Astrocyte (in vitro differentiated cells and primary cell): ENCODE measurements at regions not wholly inside any gene's neighbourhood (a gene's known extent, or its start where the extent isn't known, plus 50 kb on each side); places are given as distances from the start of the nearest gene placed in this dataset.

ENCODE experiments used
- DNase-seq: peaks from one replicate; pipeline ENCODE4 v3.0.0-alpha.2; 2010; ENCODE audit warnings: low read depth
- FAIRE-seq: peaks from 2 replicates; lab custom pipeline; 2011; peaks lifted over from hg19 to GRCh38; lab: Jason Lieb, UNC
- H2AFZ ChIP-seq: 2 replicates; pipeline ENCODE4 v1.6.0; 2012; ENCODE audit warnings: low read depth, low read length, inconsistent platforms
- H3K27ac ChIP-seq: 2 replicates; pipeline ENCODE4 v1.5.1; 2011; ENCODE audit warnings: low read depth, low read length, inconsistent platforms
- H3K27me3 ChIP-seq: 2 replicates; pipeline ENCODE4 v1.6.0; 2011; ENCODE audit warnings: low read length, inconsistent platforms; ENCODE audit not compliant: insufficient read depth
- H3K36me3 ChIP-seq: 2 replicates; pipeline ENCODE4 v1.5.1; 2011; ENCODE audit warnings: low read length, inconsistent platforms; ENCODE audit not compliant: insufficient read depth
- H3K4me1 ChIP-seq: 2 replicates; pipeline ENCODE4 v1.5.1; 2011; ENCODE audit warnings: low read length, inconsistent platforms; ENCODE audit not compliant: insufficient read depth
- H3K4me2 ChIP-seq: 2 replicates; pipeline ENCODE4 v1.6.0; 2012; ENCODE audit warnings: low read length, inconsistent platforms
- H3K4me3 ChIP-seq: 2 replicates; pipeline ENCODE4 v1.5.1; 2011; ENCODE audit warnings: low read depth, mild to moderate bottlenecking, low read length, inconsistent platforms; ENCODE audit not compliant: insufficient read depth
- H3K79me2 ChIP-seq: 2 replicates; pipeline ENCODE4 v1.6.0; 2012; ENCODE audit warnings: mild to moderate bottlenecking, low read length, inconsistent platforms; ENCODE audit not compliant: insufficient read depth
- H3K9ac ChIP-seq: 2 replicates; pipeline ENCODE4 v1.6.0; 2012; ENCODE audit warnings: mild to moderate bottlenecking, low read length, inconsistent platforms
- H3K9me3 ChIP-seq: 2 replicates; pipeline ENCODE4 v1.5.1; 2012; ENCODE audit warnings: low read depth, mild to moderate bottlenecking, low read length, inconsistent platforms; ENCODE audit not compliant: insufficient read depth
- H4K20me1 ChIP-seq: 2 replicates; pipeline ENCODE4 v1.6.0; 2012; ENCODE audit warnings: low read length, inconsistent platforms; ENCODE audit not compliant: insufficient read depth
- H3K27ac Mint-ChIP-seq: one replicate; pipeline ENCODE4 v1.8.0; 2021; ENCODE audit warnings: mild to moderate bottlenecking, mixed read lengths; ENCODE audit not compliant: unreplicated experiment
- H3K27me3 Mint-ChIP-seq: one replicate; pipeline ENCODE4 v1.8.0; 2021; ENCODE audit warnings: low read depth, mixed read lengths; ENCODE audit not compliant: unreplicated experiment
- H3K36me3 Mint-ChIP-seq: one replicate; pipeline ENCODE4 v1.8.0; 2021; ENCODE audit warnings: low read depth, mixed read lengths; ENCODE audit not compliant: unreplicated experiment
- H3K4me1 Mint-ChIP-seq: one replicate; pipeline ENCODE4 v1.8.0; 2021; ENCODE audit warnings: low read depth, mixed read lengths; ENCODE audit not compliant: unreplicated experiment
- H3K4me3 Mint-ChIP-seq: one replicate; pipeline ENCODE4 v1.8.0; 2021; ENCODE audit warnings: mild to moderate bottlenecking, moderate library complexity, mixed read lengths; ENCODE audit not compliant: unreplicated experiment
- H3K9me3 Mint-ChIP-seq: one replicate; pipeline ENCODE4 v1.8.0; 2021; ENCODE audit warnings: mild to moderate bottlenecking, mixed read lengths; ENCODE audit not compliant: unreplicated experiment
- EZH2 ChIP-seq: IDR thresholded peaks from 2 replicates; pipeline ENCODE4 v1.6.1; 2012; ENCODE audit warnings: mild to moderate bottlenecking, low read length, inconsistent platforms; ENCODE audit not compliant: insufficient read depth
- TF ChIP-seq, protein P1 (sequence below): IDR thresholded peaks from 2 replicates; pipeline ENCODE4 v1.5.1; 2011; ENCODE audit warnings: low read depth, mild to moderate bottlenecking, inconsistent platforms, low read length, moderate library complexity; ENCODE audit not compliant: insufficient read depth

DNA sequence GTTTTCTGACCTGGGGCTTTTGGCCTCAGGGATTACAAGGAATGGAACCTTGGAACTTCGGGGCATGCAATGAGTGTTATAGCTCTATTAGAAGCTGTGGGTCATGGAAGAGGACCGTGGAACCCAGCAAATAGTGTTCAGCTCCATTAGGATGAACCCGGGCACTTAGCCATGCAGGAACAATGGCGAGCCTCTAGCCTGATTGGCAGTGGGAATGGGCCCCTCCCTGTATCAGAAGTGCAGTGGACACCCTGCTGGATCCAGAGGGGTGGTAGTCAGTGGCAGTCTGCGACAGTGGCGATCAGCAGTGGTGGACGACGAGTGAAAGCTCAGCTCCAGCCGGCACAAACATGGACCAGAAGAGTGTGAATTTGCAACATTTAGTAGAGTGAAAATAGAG, 315.4 kb upstream of the TECRL start:
- no peaks in the 10 kb centered on the region for H3K36me3 Mint-ChIP-seq
- no peak overlapping the region for H3K27ac Mint-ChIP-seq
- Histone ChIP-seq H4K20me1 (no peaks in the 10 kb centered on the region), H3K4me1 (no peaks in the 10 kb centered on the region), H3K27ac (no peak overlapping the region), H3K79me2 (no peaks in the 10 kb centered on the region), H3K9ac (no peak overlapping the region), H3K27me3 (no peaks in the 10 kb centered on the region), H3K4me2 (no peak overlapping the region), H3K4me3 (no peak overlapping the region), H3K36me3 (no peaks in the 10 kb centered on the region), H3K9me3 (no peaks in the 10 kb centered on the region), H2AFZ (no peak overlapping the region)
- TF ChIP-seq EZH2: no peak
- TF ChIP-seq, protein P1, sequence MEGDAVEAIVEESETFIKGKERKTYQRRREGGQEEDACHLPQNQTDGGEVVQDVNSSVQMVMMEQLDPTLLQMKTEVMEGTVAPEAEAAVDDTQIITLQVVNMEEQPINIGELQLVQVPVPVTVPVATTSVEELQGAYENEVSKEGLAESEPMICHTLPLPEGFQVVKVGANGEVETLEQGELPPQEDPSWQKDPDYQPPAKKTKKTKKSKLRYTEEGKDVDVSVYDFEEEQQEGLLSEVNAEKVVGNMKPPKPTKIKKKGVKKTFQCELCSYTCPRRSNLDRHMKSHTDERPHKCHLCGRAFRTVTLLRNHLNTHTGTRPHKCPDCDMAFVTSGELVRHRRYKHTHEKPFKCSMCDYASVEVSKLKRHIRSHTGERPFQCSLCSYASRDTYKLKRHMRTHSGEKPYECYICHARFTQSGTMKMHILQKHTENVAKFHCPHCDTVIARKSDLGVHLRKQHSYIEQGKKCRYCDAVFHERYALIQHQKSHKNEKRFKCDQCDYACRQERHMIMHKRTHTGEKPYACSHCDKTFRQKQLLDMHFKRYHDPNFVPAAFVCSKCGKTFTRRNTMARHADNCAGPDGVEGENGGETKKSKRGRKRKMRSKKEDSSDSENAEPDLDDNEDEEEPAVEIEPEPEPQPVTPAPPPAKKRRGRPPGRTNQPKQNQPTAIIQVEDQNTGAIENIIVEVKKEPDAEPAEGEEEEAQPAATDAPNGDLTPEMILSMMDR: no peak
- no peak overlapping the region for H3K4me3 Mint-ChIP-seq
- H3K9me3 Mint-ChIP-seq: no peaks in the 10 kb centered on the region
- no peak for FAIRE-seq
- H3K4me1 Mint-ChIP-seq: no peaks in the 10 kb centered on the region
- H3K27me3 Mint-ChIP-seq: no peaks in the 10 kb centered on the region
- DNase-seq: no peak

DNA sequence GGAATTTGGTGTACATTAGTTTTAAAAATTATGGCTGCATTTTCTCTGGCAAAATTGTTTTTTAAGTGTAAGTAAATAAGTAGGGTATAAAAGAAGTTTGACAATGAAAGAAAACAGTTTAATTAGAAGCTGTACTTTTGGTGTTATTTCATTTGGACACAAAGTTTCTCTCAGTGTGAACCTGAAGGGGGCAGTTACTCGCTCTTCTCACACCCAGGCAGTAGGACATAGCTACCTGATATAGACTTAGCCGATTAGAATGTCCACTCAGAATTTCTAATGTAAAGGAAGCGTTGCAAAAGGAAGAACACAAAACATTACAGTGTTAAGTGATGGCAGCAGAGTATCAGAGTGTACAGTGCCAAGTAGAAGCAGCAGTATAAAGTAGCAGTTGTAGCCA, 311.9 kb upstream of the TECRL start:
- Histone ChIP-seq H3K4me3 (no peak overlapping the region), H3K36me3 (no peaks in the 10 kb centered on the region), H3K9ac (no peak overlapping the region), H3K27ac (no peak overlapping the region), H3K4me1 (no peaks in the 10 kb centered on the region), H3K4me2 (no peak overlapping the region), H2AFZ (no peak overlapping the region), H3K27me3 (no peaks in the 10 kb centered on the region), H3K79me2 (no peaks in the 10 kb centered on the region), H3K9me3 (no peaks in the 10 kb centered on the region), H4K20me1 (no peaks in the 10 kb centered on the region)
- H3K4me1 Mint-ChIP-seq: no peaks in the 10 kb centered on the region
- H3K36me3 Mint-ChIP-seq: no peaks in the 10 kb centered on the region
- TF ChIP-seq, protein P1: no peak
- TF ChIP-seq EZH2: no peak
- H3K27ac Mint-ChIP-seq: no peak overlapping the region
- DNase-seq: no peak
- no peaks in the 10 kb centered on the region for H3K27me3 Mint-ChIP-seq
- no peak overlapping the region for H3K4me3 Mint-ChIP-seq
- no peaks in the 10 kb centered on the region for H3K9me3 Mint-ChIP-seq
- FAIRE-seq: no peak

DNA sequence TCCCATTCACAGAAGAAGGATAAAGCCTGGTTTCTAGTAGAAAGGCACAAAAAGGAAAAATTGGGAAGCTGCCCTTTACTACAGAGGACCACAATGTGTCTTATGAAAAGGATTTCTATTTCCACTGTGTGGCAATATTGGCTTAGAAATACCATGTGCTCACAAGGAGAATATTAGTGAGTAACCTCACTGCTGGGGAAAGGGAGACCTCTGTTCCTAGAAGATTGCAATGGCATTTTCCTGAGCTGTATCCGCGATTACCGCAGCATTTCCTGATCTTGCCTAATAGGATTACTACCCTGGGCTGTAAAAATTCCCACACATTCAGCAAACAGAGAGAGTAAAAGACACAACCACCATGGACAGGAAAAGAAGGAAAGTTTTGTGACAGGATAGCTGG, 308.8 kb upstream of the TECRL start:
- no peak overlapping the region for H3K9ac ChIP-seq
- Mint-ChIP-seq H3K27me3 (no peaks in the 10 kb centered on the region), H3K9me3 (no peaks in the 10 kb centered on the region), H3K4me3 (no peak overlapping the region), H3K36me3 (no peaks in the 10 kb centered on the region), H3K27ac (no peak overlapping the region), H3K4me1 (no peaks in the 10 kb centered on the region)
- TF ChIP-seq, protein P1: no peak
- TF ChIP-seq EZH2: no peak
- peak overlapping the region; percentile 19 for H3K4me2 ChIP-seq
- no peaks in the 10 kb centered on the region for H3K4me1 ChIP-seq
- no peaks in the 10 kb centered on the region for H4K20me1 ChIP-seq
- H3K79me2 ChIP-seq: no peaks in the 10 kb centered on the region
- no peak overlapping the region for H3K4me3 ChIP-seq
- no peak overlapping the region for H2AFZ ChIP-seq
- FAIRE-seq: no peak
- H3K36me3 ChIP-seq: no peaks in the 10 kb centered on the region
- H3K27me3 ChIP-seq: no peaks in the 10 kb centered on the region
- H3K27ac ChIP-seq: no peak overlapping the region
- H3K9me3 ChIP-seq: no peaks in the 10 kb centered on the region
- peak; percentile 32 for DNase-seq
